GM12878 (cell line): ENCODE measurements at regions not wholly inside any gene's neighbourhood (a gene's known extent, or its start where the extent isn't known, plus 50 kb on each side); places are given as distances from the start of the nearest gene placed in this dataset.

Source experiments
- ATAC-seq: fragments of 200-7000 bp; cut with Tn5 transposase; 3 replicates; pipeline ENCODE4 v1.9.1; 2020; ENCODE audit warnings: mild to moderate bottlenecking, moderate library complexity
- BruUV-seq: library from RNA; stranded (reverse); fragments of 400-500 nt; replicated peaks from 2 replicates; lab custom pipeline; 2021; lab: Mats Ljungman, UMichigan
- CTCF ChIA-PET: fragments of 300-600 bp; sonication (Branson Sonifier 250); formaldehyde crosslinking; extraction: SDS; loops from one replicate; lab custom pipeline; 2021; ENCODE audit warnings: inconsistent platforms; lab: Yijun Ruan, JAX
- POLR2A ChIA-PET: fragments of 350-600 bp; formaldehyde crosslinking; extraction: SDS; loops from one replicate; lab custom pipeline; 2021; ENCODE audit warnings: inconsistent platforms; lab: Charles Lee
- RAD21 ChIA-PET: fragments of 300-600 bp; sonication (Branson Sonifier 250); formaldehyde crosslinking; loops from one replicate; lab custom pipeline; 2023; ENCODE audit warnings: antibody characterized with exemption; ENCODE audit not compliant: unreplicated experiment; lab: Charles Lee
- SMC1A ChIA-PET: fragments of 300-600 bp; sonication (Branson Sonifier 250); formaldehyde crosslinking; loops from one replicate; lab custom pipeline; 2023; ENCODE audit not compliant: unreplicated experiment, uncharacterized antibody; lab: Charles Lee
- DNase-seq: peaks from one replicate; pipeline ENCODE4 v3.0.0-alpha.2; 2011; ENCODE audit warnings: low read depth, low spot score
- FAIRE-seq: peaks from 3 replicates; lab custom pipeline; 2011; peaks lifted over from hg19 to GRCh38; lab: Jason Lieb, UNC
- H2AFZ ChIP-seq: 2 replicates; pipeline ENCODE4 v1.6.0; 2011; ENCODE audit warnings: low read depth, low read length, control low read depth; ENCODE audit not compliant: control insufficient read depth
- H3K27ac ChIP-seq: 2 replicates; pipeline ENCODE4 v1.5.1; 2011; ENCODE audit warnings: control low read depth; ENCODE audit not compliant: control insufficient read depth, insufficient read depth
- H3K27me3 ChIP-seq, 2 experiments: replicated peaks in 1 of 2; 2 replicates each; pipeline versions ENCODE4 v1.6.0 to v1.6.1; 2011; ENCODE audit warnings: low read length in 1 of 2; ENCODE audit not compliant: control insufficient read depth in 2 of 2, insufficient read depth in 2 of 2
- H3K36me3 ChIP-seq, 2 experiments: 2 replicates each; pipeline ENCODE4 v1.5.1; 2011; ENCODE audit warnings: low read length in 1 of 2; ENCODE audit not compliant: control insufficient read depth in 2 of 2, insufficient read depth in 2 of 2
- H3K4me1 ChIP-seq: 2 replicates; pipeline ENCODE4 v1.6.1; 2011; ENCODE audit warnings: mild to moderate bottlenecking, low read length, moderate library complexity, mixed read lengths; ENCODE audit not compliant: control insufficient read depth, insufficient read depth
- H3K4me2 ChIP-seq: 2 replicates; pipeline ENCODE4 v1.6.0; 2011; ENCODE audit warnings: control low read depth; ENCODE audit not compliant: control insufficient read depth, insufficient read depth
- H3K4me3 ChIP-seq: fragments of 200-600 bp; sonication (generic); 2 replicates; pipeline ENCODE4 v1.5.1; 2016
- H3K79me2 ChIP-seq: 2 replicates; pipeline ENCODE4 v1.6.0; 2011; ENCODE audit warnings: low read length; ENCODE audit not compliant: control insufficient read depth, insufficient read depth
- H3K9ac ChIP-seq: 2 replicates; pipeline ENCODE4 v1.8.0; 2011; ENCODE audit warnings: low read length, control low read depth, mixed read lengths; ENCODE audit not compliant: control insufficient read depth, insufficient read depth
- H3K9me3 ChIP-seq: replicated peaks from 3 replicates; pipeline ENCODE4 v1.5.1; 2011; ENCODE audit warnings: mild to moderate bottlenecking, low read length; ENCODE audit not compliant: control insufficient read depth, insufficient read depth
- H4K20me1 ChIP-seq: 2 replicates; pipeline ENCODE4 v1.6.0; 2011; ENCODE audit not compliant: control insufficient read depth, insufficient read depth
- ATF2 ChIP-seq: IDR thresholded peaks from 2 replicates; pipeline ENCODE4 v1.6.1; 2012; ENCODE audit warnings: low read length, inconsistent platforms
- CBX3 ChIP-seq: fragments of 200-600 bp; sonication (generic); IDR thresholded peaks from 2 replicates; pipeline ENCODE4 v1.6.1; 2016; ENCODE audit warnings: low read depth, borderline replicate concordance
- CEBPB ChIP-seq, 2 experiments: fragments of 150-350 bp in 1 of 2; IDR thresholded peaks; 2 replicates each; pipeline ENCODE4 v1.6.1; 2012 to 2014; ENCODE audit warnings: low read depth in 2 of 2, low read length in 2 of 2, borderline replicate concordance in 1 of 2, inconsistent platforms in 1 of 2
- DPF2 ChIP-seq: fragments of 450-650 bp; IDR thresholded peaks from 2 replicates; pipeline ENCODE4 v1.6.1; 2017; ENCODE audit warnings: mild to moderate bottlenecking
- E2F4 ChIP-seq: IDR thresholded peaks from 2 replicates; pipeline ENCODE4 v1.6.1; 2012; ENCODE audit warnings: low read depth, low read length, improper control_type of control experiment
- EZH2 ChIP-seq: IDR thresholded peaks from 2 replicates; pipeline ENCODE4 v1.6.1; 2012; ENCODE audit warnings: low read depth, mild to moderate bottlenecking, control low read depth, inconsistent platforms, low read length, borderline replicate concordance; ENCODE audit not compliant: control insufficient read depth
- POLR2AphosphoS2 ChIP-seq: IDR thresholded peaks from 2 replicates; pipeline ENCODE4 v1.6.1; 2011; ENCODE audit warnings: low read depth, mild to moderate bottlenecking, low read length, improper control_type of control experiment, moderate library complexity
- RCOR1 ChIP-seq: conservative IDR thresholded peaks from 2 replicates; pipeline ENCODE4 v1.6.1; 2012; ENCODE audit warnings: low read depth, low read length, improper control_type of control experiment
- SIN3A ChIP-seq: IDR thresholded peaks from 2 replicates; pipeline ENCODE4 v1.6.1; 2012; ENCODE audit warnings: low read depth, low read length, improper control_type of control experiment
- SMAD1 ChIP-seq: fragments of 450-650 bp; IDR thresholded peaks from 2 replicates; pipeline ENCODE4 v1.6.1; 2018; ENCODE audit warnings: mild to moderate bottlenecking, low read depth; ENCODE audit not compliant: partially characterized antibody
- TAF1 ChIP-seq: IDR thresholded peaks from 2 replicates; pipeline ENCODE4 v1.6.1; 2011; ENCODE audit warnings: mild to moderate bottlenecking, low read depth, low read length, borderline replicate concordance
- TCF12 ChIP-seq: IDR thresholded peaks from 2 replicates; pipeline ENCODE4 v1.6.1; 2011; ENCODE audit warnings: low read depth, mild to moderate bottlenecking, low read length
- ZBTB11 ChIP-seq: fragments of 450-650 bp; formaldehyde crosslinking; IDR thresholded peaks from 2 replicates; pipeline ENCODE4 v1.5.0; 2022; ENCODE audit warnings: mild to moderate bottlenecking, missing genetic modification characterization
- WGBS: methylation state at CpG from one replicate; pipeline ENCODE4 v1.1.6; 2016; ENCODE audit warnings: low lambda C conversion rate; ENCODE audit not compliant: insufficient replicate concordance, insufficient coverage; ENCODE audit errors: missing lambda C conversion rate; 5-methylcytosine and 5-hydroxymethylcytosine counted together
- in situ Hi-C: fragments of 300-500 bp; cut with MboI; formaldehyde crosslinking; loops from 9 replicates; pipeline ENCODE4 v1.14.3; 2018; ENCODE audit warnings: mixed read lengths
- intact Hi-C: fragments of 100-400 bp; cut with micrococcal nuclease; formaldehyde crosslinking; loops from one replicate; pipeline ENCODE4 v1.14.2; 2022; ENCODE audit not compliant: unreplicated experiment

- ATAC-seq (no peak), DNase-seq (no peak), FAIRE-seq (no peak)
- H3K9ac ChIP-seq, result no peak overlapping the region
- no peaks in the 10 kb centered on the region for H3K79me2 ChIP-seq
- H3K4me2 ChIP-seq, result no peak overlapping the region
- H3K36me3 ChIP-seq, result no peaks in the 10 kb centered on the region
- no peaks in the 10 kb centered on the region; the same call in 2 of the 3 replicates for H3K9me3 ChIP-seq
- BruUV-seq, result no TSS peak
- ChIA-PET POLR2A (no interaction called here), RAD21 (no interaction called here), CTCF (no interaction called here), SMC1A (no interaction called here)
- no peaks in the 10 kb centered on the region for H4K20me1 ChIP-seq
- H3K27me3 ChIP-seq, result no peaks in the 10 kb centered on the region
- H3K27ac ChIP-seq, result no peak overlapping the region
- intact Hi-C loops, result no loop called here
- no peak overlapping the region for H2AFZ ChIP-seq
- in situ Hi-C loops, result no loop called here
- 30% methylated on average over 3 of the region's 3 CpGs for WGBS
- no peaks in the 10 kb centered on the region for H3K4me1 ChIP-seq
- TF ChIP-seq SMAD1, result no peak
- H3K4me3 ChIP-seq, result no peak overlapping the region
These were observed 622.1 kb downstream of the PSAT1 start for GRCh38 chr9:78918976-78919375.

- in situ Hi-C loops, result no loop called here
- TF ChIP-seq E2F4 (no peak), CBX3 (no peak), ATF2 (no peak), SIN3A (no peak), EZH2 (no peak), CEBPB (IDR thresholded peaks at IDR 0.05; ENCODE audit: borderline replicate concordance in 1 of 2, low read depth in 2 of 2, low read length in 2 of 2) (no peak), TCF12 (no peak), TAF1 (no peak), POLR2AphosphoS2 (no peak), ZBTB11 (CRISPR knock-in tag) (no peak), RCOR1 (no peak), DPF2 (no peak)
These were observed 622.8 kb downstream of the PSAT1 start for GRCh38 chr9:78919701-78920100.

More at GRCh38 chr9:78919701-78920100, 622.8 kb downstream of the PSAT1 start:
- CTCF ChIA-PET, result no interaction called here
- RAD21 ChIA-PET, result no interaction called here
- WGBS, result 55% methylated on average over 2 of the region's 2 CpGs
- no peaks in the 10 kb centered on the region for H3K4me1 ChIP-seq
- POLR2A ChIA-PET, result no interaction called here
- no peak overlapping the region for H3K4me2 ChIP-seq
- no peaks in the 10 kb centered on the region for H3K27me3 ChIP-seq
- DNase-seq, result no peak
- no peak overlapping the region for H3K9ac ChIP-seq
- H3K36me3 ChIP-seq, result no peaks in the 10 kb centered on the region
- no TSS peak for BruUV-seq
- no peaks in the 10 kb centered on the region for H3K79me2 ChIP-seq
- H4K20me1 ChIP-seq, result no peaks in the 10 kb centered on the region
- H3K9me3 ChIP-seq, result no peaks in the 10 kb centered on the region; the same call in 2 of the 3 replicates
- intact Hi-C loops, result no loop called here
- H3K4me3 ChIP-seq, result no peak overlapping the region
- SMC1A ChIA-PET, result no interaction called here
- ATAC-seq, result no peak
- no peak for FAIRE-seq
- no peak overlapping the region for H2AFZ ChIP-seq
- no peak overlapping the region for H3K27ac ChIP-seq
